Left colon (tissue), 2 donors: ENCODE measurements at regions not wholly inside any gene's neighbourhood (a gene's known extent, or its start where the extent isn't known, plus 50 kb on each side); places are given as distances from the start of the nearest gene placed in this dataset.

Experiments used
- ATAC-seq: fragments of 200-7000 bp; cut with Tn5 transposase; one replicate; pipeline ENCODE4 v1.9.1; 2020; ENCODE audit warnings: mild to moderate bottlenecking, moderate library complexity
- DNase-seq, 2 donors: peaks; one replicate each; pipeline ENCODE4 v3.0.0-alpha.2; 2020
- intact Hi-C, 2 donors: fragments of 100-400 bp; cut with DNase I in 1 of 2; cut with micrococcal nuclease in 1 of 2; formaldehyde crosslinking; loops; one replicate each; pipeline versions ENCODE4 v1.11.2 to v1.14.0; 2022; cut with DNase I, micrococcal nuclease
- donor health status: DM: no; HTN: no; CAD: no.
- donor health status: DM: yes; HTN: yes; CAD: no.

DNA sequence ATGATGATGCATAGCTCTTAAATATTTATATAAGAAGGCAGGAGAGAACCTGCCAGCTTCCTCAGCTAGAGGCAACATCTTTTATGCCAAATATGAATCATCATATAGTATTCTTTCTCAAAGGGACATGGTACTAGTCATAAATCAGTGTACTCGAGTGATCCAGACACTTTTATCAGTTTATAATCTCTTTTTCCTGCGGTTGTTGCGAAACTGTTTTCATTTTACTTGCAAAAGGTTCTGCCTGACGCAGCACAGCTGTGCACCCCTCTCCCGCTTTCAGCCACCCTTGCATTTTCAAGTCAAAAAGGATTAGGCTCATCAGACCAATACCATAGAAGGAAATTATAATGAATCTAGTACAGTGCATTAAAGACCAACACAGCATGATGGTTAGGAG lies 332.3 kb upstream of the PRKCQ start:
- ATAC-seq: no peak
- no peak for DNase-seq
- intact Hi-C loops: no loop called here

GRCh38 chr10:6912021-6912420 lies 331.9 kb upstream of the PRKCQ start:
- no peak for ATAC-seq
- DNase-seq: no peak
- intact Hi-C loops: no loop called here

GRCh38 chr10:6909905-6910560 lies 330.0 kb upstream of the PRKCQ start:
- ATAC-seq: no peak
- intact Hi-C loops: no loop called here
- DNase-seq: no peak

GRCh38 chr10:6907877-6908530 lies 327.9 kb upstream of the PRKCQ start:
- no peak for ATAC-seq
- intact Hi-C loops: no loop called here
- DNase-seq: no peak

- ATAC-seq (no peak), DNase-seq (no peak)
- intact Hi-C loops: no loop called here
These were observed 314.3 kb upstream of the PRKCQ start for GRCh38 chr10:6894405-6894804.

DNA sequence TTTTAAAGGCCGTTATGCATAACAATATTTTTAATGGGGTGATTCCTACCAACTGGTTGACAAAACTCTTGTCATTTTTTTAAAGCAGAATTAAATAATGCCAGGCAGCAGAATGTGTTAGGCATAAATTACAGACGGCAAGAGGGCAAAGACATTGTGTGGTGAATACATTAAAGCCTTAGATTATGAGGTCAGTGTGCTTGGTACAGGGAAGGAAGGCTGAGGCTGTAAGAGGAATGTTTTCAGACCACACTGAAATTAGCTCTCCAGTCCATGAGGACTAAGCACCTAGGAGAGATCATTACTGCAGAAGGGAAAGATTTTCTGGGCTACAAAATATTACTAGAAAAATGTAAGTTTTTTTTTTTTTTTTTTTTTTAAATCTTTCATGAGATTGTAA lies 312.8 kb upstream of the PRKCQ start:
- DNase-seq (no peak), ATAC-seq (no peak)
- intact Hi-C loops: no loop called here

DNA sequence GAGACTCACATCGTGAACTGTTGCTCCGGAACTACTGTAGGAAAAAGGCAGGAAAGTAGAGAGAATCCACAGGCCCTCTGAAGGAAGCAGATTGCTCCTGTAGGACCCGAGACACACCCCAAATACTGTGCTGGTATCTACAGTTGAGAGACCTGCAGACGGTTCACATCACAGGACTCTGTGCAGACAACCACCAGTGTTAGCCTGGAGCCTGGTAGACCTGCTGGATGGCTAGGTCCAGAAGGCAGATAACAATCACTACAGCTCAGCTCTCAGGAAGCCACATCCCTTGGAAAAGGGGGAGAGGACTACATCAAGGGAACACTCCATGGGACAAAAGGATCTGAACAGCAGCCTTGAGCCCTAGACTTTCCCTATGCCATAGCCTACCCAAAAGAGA lies 311.8 kb upstream of the PRKCQ start:
- intact Hi-C loops: no loop called here
- DNase-seq: no peak

DNA sequence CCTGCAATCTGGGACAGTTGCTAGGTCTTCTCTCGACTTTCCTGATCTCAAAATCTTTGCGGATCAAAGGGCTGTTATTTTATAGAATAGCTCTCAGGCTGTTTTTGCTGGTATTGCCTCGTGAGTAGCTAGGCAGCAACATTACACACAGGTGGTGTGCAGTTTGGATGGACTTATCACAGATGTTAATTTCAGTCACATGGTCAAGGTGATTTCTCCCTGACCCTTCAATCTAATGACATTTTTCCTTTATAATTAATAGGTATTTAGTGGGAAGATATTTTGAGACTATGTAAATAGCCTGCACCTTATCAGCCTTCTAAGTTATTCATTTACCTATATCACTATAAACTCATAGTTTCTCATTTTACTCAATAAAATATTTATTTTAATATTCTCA lies 309.6 kb upstream of the PRKCQ start:
- ATAC-seq (no peak), DNase-seq (no peak)
- intact Hi-C loops: no loop called here

More for the DNA sequence above, 311.8 kb upstream of the PRKCQ start:
- ATAC-seq: no peak

DNA sequence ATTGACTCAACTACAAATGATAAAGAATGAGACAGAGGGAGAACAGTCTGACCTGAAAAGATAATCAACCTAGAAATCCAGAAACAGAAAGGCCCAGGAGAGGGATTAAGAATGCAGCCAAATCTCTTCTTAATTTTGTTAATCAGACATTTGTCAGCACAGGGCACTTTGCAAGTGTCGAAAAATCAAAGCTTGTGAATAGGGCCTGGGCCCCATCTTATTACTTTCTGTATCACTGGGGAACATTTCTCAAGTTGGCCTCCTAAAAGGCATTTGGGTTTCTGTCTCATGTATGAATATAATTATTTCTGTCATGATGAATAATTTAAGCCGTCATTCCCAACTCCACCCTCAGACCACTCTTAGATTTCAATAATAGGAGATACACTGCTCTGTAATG lies 308.4 kb upstream of the PRKCQ start:
- DNase-seq: no peak
- intact Hi-C loops: no loop called here
- no peak for ATAC-seq

- ATAC-seq (no peak), DNase-seq (no peak)
- intact Hi-C loops: no loop called here
These were observed 305.2 kb upstream of the PRKCQ start for GRCh38 chr10:6885284-6885683.

DNA sequence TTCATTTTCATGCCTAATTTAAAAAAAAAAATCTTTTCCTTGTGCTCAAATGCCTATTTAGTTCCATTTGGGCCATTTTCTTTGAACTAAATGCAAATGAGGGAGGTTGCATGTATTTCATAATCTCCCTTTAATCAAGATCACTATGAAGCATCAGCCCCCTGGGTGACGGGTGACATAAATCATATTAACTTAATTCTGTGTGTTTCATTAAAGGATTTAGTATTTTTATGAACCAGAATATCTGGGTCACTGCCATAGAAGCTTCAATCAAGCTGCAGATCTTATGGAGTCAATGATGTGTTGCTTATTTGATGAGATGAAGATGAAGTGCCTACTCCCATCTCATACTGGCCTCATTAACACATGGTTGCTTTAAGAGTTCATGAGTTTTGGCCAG lies 301.9 kb upstream of the PRKCQ start:
- intact Hi-C loops: no loop called here
- ATAC-seq: no peak
- no peak for DNase-seq

DNA sequence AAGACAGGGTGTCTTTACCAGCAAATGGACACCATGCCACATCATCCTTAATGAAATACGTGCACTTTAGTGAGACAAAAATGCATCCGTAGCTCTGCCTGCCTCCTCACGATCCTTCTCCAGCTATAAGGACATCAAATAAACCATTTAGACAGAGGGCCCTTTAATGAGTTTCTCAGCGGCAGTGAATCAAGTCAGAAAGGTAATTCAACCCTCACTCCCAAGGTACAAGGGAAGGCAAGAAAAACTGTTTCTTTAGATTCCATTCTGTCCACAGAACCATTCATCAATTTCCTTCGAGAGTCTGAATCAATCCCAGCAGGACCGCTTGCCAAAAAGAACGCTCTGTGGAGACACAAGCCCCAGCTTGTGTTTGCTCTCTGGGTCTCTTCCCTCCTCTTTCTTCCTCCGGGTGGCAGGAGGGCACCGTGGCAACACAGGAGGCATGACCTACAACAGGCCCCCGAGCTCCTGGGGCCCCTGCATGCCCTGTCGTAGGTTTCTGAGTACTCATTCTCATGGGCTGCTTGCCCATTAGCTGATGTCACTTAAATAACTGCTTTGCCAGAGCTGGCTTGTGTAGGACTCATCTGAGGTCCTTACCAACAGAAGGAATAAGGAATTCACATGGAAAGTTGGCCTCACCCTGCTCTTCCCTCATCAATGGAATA lies 297.8 kb upstream of the PRKCQ start:
- intact Hi-C loops: no loop called here
- no peak for ATAC-seq
- no peak for DNase-seq

GRCh38 chr10:6877336-6877721 lies 297.3 kb upstream of the PRKCQ start:
- ATAC-seq: no peak
- intact Hi-C loops: no loop called here
- no peak for DNase-seq

DNA sequence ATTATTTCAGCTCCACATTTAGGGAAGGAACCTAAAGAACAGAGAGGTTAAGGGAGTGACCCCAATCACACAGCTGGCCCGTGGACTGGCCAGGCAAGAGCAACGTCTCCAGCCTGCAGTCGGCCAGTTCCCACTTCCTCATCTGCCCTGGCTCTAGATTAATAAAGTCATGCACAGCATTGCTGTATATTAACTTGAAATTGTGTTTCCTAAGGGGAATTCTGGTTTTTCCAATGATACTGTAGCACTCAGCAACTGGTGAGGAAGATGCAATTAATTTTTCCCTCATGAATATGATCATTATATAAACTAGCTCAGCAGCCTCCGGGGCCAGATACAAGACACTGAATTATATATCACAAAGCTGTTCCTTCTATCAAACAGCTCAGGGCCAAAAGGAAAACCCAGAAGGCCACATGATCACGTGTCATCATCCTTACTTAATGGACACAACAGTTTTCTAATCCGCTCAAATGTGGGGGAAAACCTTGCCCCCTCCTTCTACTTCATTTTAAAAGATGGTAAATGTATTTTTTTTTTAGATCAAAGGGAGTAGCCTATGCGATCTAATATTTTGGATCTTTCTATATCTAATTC lies 295.3 kb upstream of the PRKCQ start:
- intact Hi-C loops: no loop called here
- no peak for ATAC-seq
- no peak for DNase-seq

DNA sequence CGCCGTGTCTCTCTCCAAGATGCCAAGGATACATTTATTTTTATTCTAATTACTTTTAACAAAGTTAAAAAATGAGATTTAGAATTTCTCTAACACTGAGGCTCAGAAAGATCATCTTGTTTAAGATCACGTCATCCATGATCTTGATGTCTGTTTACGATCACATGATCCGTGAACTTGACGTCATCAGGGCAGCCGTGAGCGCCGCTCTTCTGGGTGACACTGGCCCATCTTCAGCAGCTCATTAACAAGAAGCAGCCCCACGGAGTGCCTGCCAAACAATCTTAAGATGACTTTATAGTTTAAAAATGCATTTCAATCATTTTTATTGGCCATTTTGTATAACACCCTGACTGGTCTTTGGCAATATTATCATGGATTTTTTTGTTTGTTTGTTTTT lies 291.1 kb upstream of the PRKCQ start:
- ATAC-seq (no peak), DNase-seq (no peak)
- intact Hi-C loops: no loop called here

DNA sequence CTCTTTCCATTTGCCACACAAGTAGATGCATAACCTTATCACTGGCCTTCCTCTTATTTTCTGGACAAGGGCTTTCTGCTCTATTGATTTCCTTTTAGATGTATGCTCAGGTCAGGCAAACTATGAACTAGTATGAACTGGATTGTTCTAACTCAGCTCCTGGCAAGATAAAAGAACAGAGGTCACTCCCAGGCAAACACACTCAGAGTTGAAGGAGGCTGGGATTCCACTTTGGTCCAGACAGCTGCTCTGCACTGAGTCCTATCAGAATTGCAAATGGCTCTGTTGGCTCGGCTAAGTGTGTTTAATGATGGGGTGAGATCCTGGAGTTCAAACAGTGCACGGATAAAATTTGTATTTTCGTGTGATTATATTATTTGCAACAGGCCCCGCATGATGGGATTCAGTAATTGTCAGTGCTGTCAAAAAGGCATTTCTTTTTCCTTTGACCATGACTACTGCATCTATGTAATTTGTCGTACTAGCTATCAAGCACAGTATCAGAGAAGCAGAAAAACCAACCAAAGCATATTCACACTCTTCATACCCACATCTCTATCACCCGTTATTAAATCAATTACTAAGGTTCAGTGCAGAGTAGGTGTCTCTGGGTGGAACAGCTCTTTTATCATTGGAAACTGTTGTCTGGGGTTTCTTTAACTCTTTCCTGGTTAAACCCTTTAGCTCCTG lies 288.1 kb upstream of the PRKCQ start:
- ATAC-seq (no peak), DNase-seq (no peak)
- intact Hi-C loops: no loop called here

GRCh38 chr10:6866757-6867156 lies 286.7 kb upstream of the PRKCQ start:
- DNase-seq (no peak), ATAC-seq (no peak)
- intact Hi-C loops: no loop called here

GRCh38 chr10:6864142-6864541 lies 284.1 kb upstream of the PRKCQ start:
- no peak for DNase-seq
- no peak for ATAC-seq
- intact Hi-C loops: no loop called here

- DNase-seq (no peak), ATAC-seq (no peak)
- intact Hi-C loops: no loop called here
These were observed 283.3 kb upstream of the PRKCQ start for GRCh38 chr10:6863381-6863780.

DNA sequence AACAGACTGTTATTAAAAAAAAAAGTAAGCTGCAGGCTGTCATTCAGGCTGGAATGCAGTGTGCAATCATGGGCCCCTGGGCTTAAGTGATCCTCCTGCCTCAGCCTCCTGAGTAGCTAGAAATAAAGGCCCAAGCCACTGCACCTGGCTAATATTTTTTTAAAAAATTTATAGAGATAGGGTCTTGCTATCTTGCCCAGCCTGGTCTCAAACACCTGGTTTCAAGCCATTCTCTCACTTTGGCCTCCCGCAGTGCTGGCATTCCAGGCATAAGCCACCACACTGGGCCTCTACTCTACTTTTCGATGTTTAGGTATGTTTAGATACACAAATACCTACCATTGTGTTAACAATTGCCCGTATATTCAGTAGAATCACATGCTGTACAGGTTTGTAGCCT lies 270.4 kb upstream of the PRKCQ start:
- intact Hi-C loops: no loop called here
- no peak for ATAC-seq

More for the DNA sequence above, 270.4 kb upstream of the PRKCQ start:
- no peak for DNase-seq
